SK-N-SH (cell line): ENCODE measurements at regions not wholly inside any gene's neighbourhood (a gene's known extent, or its start where the extent isn't known, plus 50 kb on each side); places are given as distances from the start of the nearest gene placed in this dataset.

Experiments
- CTCF ChIA-PET: fragments of 300-600, 350-600 bp; formaldehyde crosslinking; extraction: SDS; loops from one replicate; lab custom pipeline; 2021; lab: Yijun Ruan, JAX
- POLR2A ChIA-PET: fragments of 350-600 bp; sonication (Branson Sonifier 250); formaldehyde crosslinking; extraction: SDS; loops from one replicate; lab custom pipeline; 2020; ENCODE audit warnings: antibody characterized with exemption, inconsistent platforms; lab: Yijun Ruan, JAX
- DNase-seq: peaks from one replicate; pipeline ENCODE4 v3.0.0; 2012
- H2AFZ ChIP-seq: fragments of 200-600 bp; sonication (generic); 2 replicates; pipeline ENCODE4 v1.8.1; 2016; ENCODE audit warnings: antibody characterized with exemption, mild to moderate bottlenecking, low read depth
- H3F3A ChIP-seq: fragments of 200-600 bp; sonication (generic); replicated peaks from 2 replicates; pipeline ENCODE3; 2016; ENCODE audit warnings: antibody characterized with exemption, mild to moderate bottlenecking; ENCODE audit not compliant: insufficient read depth
- H3K27ac ChIP-seq, 2 experiments: fragments of 200-500 bp in 1 of 2; fragments of 200-600 bp in 1 of 2; sonication (Bioruptor generic) in 1 of 2; sonication (generic), shearing (Covaris generic) in 1 of 2; 2 replicates each; pipeline versions ENCODE4 v1.5.1 to v1.6.1; 2014 to 2016; ENCODE audit warnings: low read depth in 2 of 2, inconsistent platforms in 1 of 2, low read length in 1 of 2, mild to moderate bottlenecking in 1 of 2, mixed read lengths in 1 of 2
- H3K27me3 ChIP-seq: fragments of 200-600 bp; sonication (generic), shearing (Covaris generic); 2 replicates; pipeline ENCODE4 v1.6.1; 2016; ENCODE audit warnings: mixed run types; ENCODE audit not compliant: insufficient read depth
- H3K36me3 ChIP-seq, 2 experiments: fragments of 200-500 bp in 1 of 2; fragments of 200-600 bp in 1 of 2; sonication (Bioruptor generic) in 1 of 2; sonication (generic) in 1 of 2; replicated peaks in 1 of 2; 2 replicates each; pipeline versions ENCODE3 to v1.5.1; 2014 to 2016; ENCODE audit warnings: low read length in 1 of 2, mild to moderate bottlenecking in 1 of 2; ENCODE audit not compliant: insufficient read depth in 2 of 2, control insufficient read depth in 1 of 2
- H3K4me1 ChIP-seq, 2 experiments: fragments of 200-500 bp in 1 of 2; fragments of 200-600 bp in 1 of 2; sonication (Bioruptor generic) in 1 of 2; sonication (generic), shearing (Covaris generic) in 1 of 2; 2 replicates each; pipeline versions ENCODE4 v1.5.1 to v1.6.1; 2014 to 2016; ENCODE audit warnings: low read depth in 1 of 2, low read length in 1 of 2, mixed run types in 1 of 2; ENCODE audit not compliant: insufficient read depth in 2 of 2, control insufficient read depth in 1 of 2
- H3K4me2 ChIP-seq: fragments of 200-600 bp; sonication (generic), shearing (Covaris generic); 2 replicates; pipeline ENCODE4 v1.6.1; 2017; ENCODE audit warnings: mixed run types
- H3K4me3 ChIP-seq, 2 experiments: fragments of 200-500 bp in 1 of 2; fragments of 200-600 bp in 1 of 2; sonication (Bioruptor generic) in 1 of 2; sonication (generic), shearing (Covaris generic) in 1 of 2; 2 replicates each; pipeline versions ENCODE4 v1.5.1 to v1.8.1; 2014 to 2016; ENCODE audit warnings: low read depth in 2 of 2, inconsistent platforms in 1 of 2, low read length in 1 of 2, mild to moderate bottlenecking in 1 of 2, mixed read lengths in 1 of 2, moderate library complexity in 1 of 2
- H3K79me2 ChIP-seq: fragments of 200-600 bp; sonication (generic); 2 replicates; pipeline ENCODE4 v1.8.1; 2017; ENCODE audit warnings: mild to moderate bottlenecking; ENCODE audit not compliant: insufficient read depth
- H3K9ac ChIP-seq: fragments of 200-600 bp; sonication (generic); 2 replicates; pipeline ENCODE4 v1.6.1; 2017; ENCODE audit warnings: mixed run types
- H3K9me2 ChIP-seq: fragments of 200-600 bp; sonication (generic); 2 replicates; pipeline ENCODE4 v1.6.1; 2017; ENCODE audit warnings: mixed run types
- H3K9me3 ChIP-seq: fragments of 200-600 bp; sonication (generic); 2 replicates; pipeline ENCODE4 v1.6.1; 2017; ENCODE audit warnings: mixed run types, mild to moderate bottlenecking, moderate library complexity
- H4K20me1 ChIP-seq: fragments of 200-600 bp; sonication (generic); 2 replicates; pipeline ENCODE4 v1.6.1; 2017; ENCODE audit warnings: mild to moderate bottlenecking, mixed run types; ENCODE audit not compliant: insufficient read depth
- MEF2A ChIP-seq: IDR thresholded peaks from 2 replicates; pipeline ENCODE4 v1.4.0; 2012; ENCODE audit warnings: low read depth, borderline replicate concordance
- NRF1 ChIP-seq: IDR thresholded peaks from 2 replicates; pipeline ENCODE4 v1.6.1; 2012; ENCODE audit warnings: low read depth, mild to moderate bottlenecking, low read length
- RAD21 ChIP-seq: IDR thresholded peaks from 2 replicates; pipeline ENCODE4 v1.6.1; 2012; ENCODE audit warnings: mild to moderate bottlenecking, low read length
- RCOR1 ChIP-seq: fragments of 150-350 bp; IDR thresholded peaks from 2 replicates; pipeline ENCODE4 v1.6.1; 2017; ENCODE audit warnings: antibody characterized with exemption, low read length
- SIN3A ChIP-seq: IDR thresholded peaks from 2 replicates; pipeline ENCODE4 v1.6.1; 2012; ENCODE audit warnings: low read depth, mild to moderate bottlenecking, low read length, moderate library complexity, borderline replicate concordance
- SMC3 ChIP-seq: IDR thresholded peaks from 2 replicates; pipeline ENCODE4 v1.6.1; 2012; ENCODE audit warnings: low read depth, low read length, improper control_type of control experiment
- TAF1 ChIP-seq: IDR thresholded peaks from 2 replicates; pipeline ENCODE4 v1.6.1; 2012; ENCODE audit warnings: low read depth, mild to moderate bottlenecking, low read length, moderate library complexity, borderline replicate concordance
- TCF12 ChIP-seq: IDR thresholded peaks from 2 replicates; pipeline ENCODE4 v1.4.0; 2012
- WGBS: methylation state at CpG from one replicate; pipeline ENCODE4 v1.1.6; 2017; ENCODE audit warnings: low lambda C conversion rate; 5-methylcytosine and 5-hydroxymethylcytosine counted together
- TF ChIP-seq, protein P1 (sequence below): fragments of 200-600 bp; sonication (generic); IDR thresholded peaks from 2 replicates; pipeline ENCODE4 v1.6.1; 2017; ENCODE audit warnings: antibody characterized with exemption, mild to moderate bottlenecking, moderate library complexity
- TF ChIP-seq, protein P2 (sequence below): IDR thresholded peaks from 2 replicates; pipeline ENCODE4 v1.4.0; 2012; ENCODE audit warnings: low read depth
- TF ChIP-seq, protein P3 (sequence below): fragments of 150-350 bp; IDR thresholded peaks from 2 replicates; pipeline ENCODE4 v1.6.1; 2016; ENCODE audit warnings: mild to moderate bottlenecking, low read depth, low read length

DNA sequence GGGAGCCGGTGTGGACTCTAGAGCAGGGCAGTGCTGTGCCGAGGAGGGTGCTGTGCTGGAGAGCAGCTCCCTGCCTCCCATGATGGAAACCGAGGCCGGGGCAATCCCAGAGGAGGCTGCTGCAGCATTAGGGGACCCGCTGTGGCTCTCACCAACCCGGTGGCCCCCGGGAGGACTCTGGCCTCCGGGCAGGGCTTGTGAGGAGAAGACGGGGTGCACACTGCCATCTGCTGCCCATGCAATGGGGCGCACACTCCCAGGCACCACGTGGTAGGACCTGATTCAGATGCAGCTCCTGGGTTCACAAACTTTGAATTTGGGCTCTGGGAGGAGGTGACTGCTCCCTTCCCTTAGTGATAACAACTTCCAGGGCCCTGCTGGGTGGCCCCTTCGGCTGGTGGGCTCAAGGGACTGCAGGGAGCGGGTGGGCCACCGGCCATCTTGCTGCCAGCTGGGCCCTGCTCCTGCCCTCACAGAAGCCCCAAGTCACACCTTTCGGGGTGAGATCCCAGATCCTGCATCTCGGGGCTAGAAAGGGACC is 93.8 kb upstream of the FGF3 start:
- H3K9ac ChIP-seq: no peak overlapping the region
- H2AFZ ChIP-seq: no peak overlapping the region
- H3F3A ChIP-seq: no peaks in the 10 kb centered on the region
- no peak overlapping the region for H3K4me2 ChIP-seq
- ChIA-PET POLR2A (interaction anchor here (0.7 kb wide), 1 partner anchor 188 kb away, joined by 3 read pairs; no protein-coding TSS in a partner anchor), CTCF (interaction anchor here (0.6 to 17.3 kb wide), 31 partner anchors 9 to 312 kb away, joined by 3 to 249 read pairs (median 4); partner anchors contain the start of gene FGF3)
- H3K27me3 ChIP-seq: no peaks in the 10 kb centered on the region
- no peaks in the 10 kb centered on the region for H4K20me1 ChIP-seq
- no peaks in the 10 kb centered on the region for H3K36me3 ChIP-seq
- no peak overlapping the region for H3K4me3 ChIP-seq
- peaks cover 0 to 42% of the 10 kb centered on the region in 2 experiments; a peak in 1 of 4 replicates for H3K4me1 ChIP-seq
- no peak for TF ChIP-seq TCF12
- TF ChIP-seq, protein P1, sequence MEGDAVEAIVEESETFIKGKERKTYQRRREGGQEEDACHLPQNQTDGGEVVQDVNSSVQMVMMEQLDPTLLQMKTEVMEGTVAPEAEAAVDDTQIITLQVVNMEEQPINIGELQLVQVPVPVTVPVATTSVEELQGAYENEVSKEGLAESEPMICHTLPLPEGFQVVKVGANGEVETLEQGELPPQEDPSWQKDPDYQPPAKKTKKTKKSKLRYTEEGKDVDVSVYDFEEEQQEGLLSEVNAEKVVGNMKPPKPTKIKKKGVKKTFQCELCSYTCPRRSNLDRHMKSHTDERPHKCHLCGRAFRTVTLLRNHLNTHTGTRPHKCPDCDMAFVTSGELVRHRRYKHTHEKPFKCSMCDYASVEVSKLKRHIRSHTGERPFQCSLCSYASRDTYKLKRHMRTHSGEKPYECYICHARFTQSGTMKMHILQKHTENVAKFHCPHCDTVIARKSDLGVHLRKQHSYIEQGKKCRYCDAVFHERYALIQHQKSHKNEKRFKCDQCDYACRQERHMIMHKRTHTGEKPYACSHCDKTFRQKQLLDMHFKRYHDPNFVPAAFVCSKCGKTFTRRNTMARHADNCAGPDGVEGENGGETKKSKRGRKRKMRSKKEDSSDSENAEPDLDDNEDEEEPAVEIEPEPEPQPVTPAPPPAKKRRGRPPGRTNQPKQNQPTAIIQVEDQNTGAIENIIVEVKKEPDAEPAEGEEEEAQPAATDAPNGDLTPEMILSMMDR: peak; percentile 42
- TF ChIP-seq RAD21: peak; percentile 52
- peak; percentile 41; the same call in 1 of the 2 replicates for TF ChIP-seq SMC3
- no peak overlapping the region for H3K27ac ChIP-seq
- WGBS: 42% methylated on average over 11 of the region's 16 CpGs
- no peaks in the 10 kb centered on the region for H3K79me2 ChIP-seq
- H3K9me3 ChIP-seq: no peaks in the 10 kb centered on the region
- DNase-seq: peak; percentile 66
- H3K9me2 ChIP-seq: no peaks in the 10 kb centered on the region

DNA sequence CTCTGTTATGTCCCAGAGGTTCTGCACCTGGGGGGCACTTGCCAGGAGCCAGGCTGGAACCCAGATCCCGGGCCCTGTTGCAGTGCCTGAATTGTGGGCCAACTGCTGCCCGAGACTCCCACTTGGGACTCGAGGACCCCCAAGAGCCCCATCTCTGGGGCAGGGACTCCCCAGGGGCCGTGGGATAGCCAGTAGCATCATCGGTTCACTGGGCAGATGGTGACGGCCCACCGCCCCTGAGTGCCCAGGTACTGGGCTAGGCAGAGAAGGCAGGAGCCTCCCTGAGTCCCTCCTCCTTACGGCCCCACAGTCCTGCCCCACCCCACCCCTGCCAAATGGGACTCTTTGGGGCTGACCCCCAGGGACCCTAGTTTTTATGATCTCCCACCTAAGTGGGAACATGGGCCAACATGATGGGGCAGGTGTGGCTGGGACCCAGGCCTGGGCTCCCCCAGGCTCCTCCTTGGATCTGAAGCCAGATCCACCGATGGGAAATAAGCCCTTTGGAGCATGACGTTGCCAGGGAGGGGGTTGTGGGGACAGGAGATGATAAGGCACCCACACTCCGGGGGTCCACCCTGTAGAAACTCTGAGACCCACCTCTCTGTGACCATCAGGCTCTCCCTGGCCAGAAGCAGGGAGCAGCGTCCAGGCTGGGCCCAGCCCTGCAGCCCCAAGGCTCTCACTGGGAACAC is 94.5 kb upstream of the FGF3 start:
- no peak overlapping the region for H3K4me2 ChIP-seq
- 80% methylated on average over 2 of the region's 12 CpGs for WGBS
- no peak for DNase-seq
- H3K4me3 ChIP-seq: no peak overlapping the region
- H3F3A ChIP-seq: no peaks in the 10 kb centered on the region
- TF ChIP-seq SIN3A: no peak
- no peak for TF ChIP-seq RCOR1
- TF ChIP-seq TAF1: no peak
- TF ChIP-seq NRF1: no peak
- TF ChIP-seq, protein P2, sequence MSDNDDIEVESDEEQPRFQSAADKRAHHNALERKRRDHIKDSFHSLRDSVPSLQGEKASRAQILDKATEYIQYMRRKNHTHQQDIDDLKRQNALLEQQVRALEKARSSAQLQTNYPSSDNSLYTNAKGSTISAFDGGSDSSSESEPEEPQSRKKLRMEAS: no peak
- TF ChIP-seq SMC3: no peak
- TF ChIP-seq, protein P1: no peak
- TF ChIP-seq, protein P3, sequence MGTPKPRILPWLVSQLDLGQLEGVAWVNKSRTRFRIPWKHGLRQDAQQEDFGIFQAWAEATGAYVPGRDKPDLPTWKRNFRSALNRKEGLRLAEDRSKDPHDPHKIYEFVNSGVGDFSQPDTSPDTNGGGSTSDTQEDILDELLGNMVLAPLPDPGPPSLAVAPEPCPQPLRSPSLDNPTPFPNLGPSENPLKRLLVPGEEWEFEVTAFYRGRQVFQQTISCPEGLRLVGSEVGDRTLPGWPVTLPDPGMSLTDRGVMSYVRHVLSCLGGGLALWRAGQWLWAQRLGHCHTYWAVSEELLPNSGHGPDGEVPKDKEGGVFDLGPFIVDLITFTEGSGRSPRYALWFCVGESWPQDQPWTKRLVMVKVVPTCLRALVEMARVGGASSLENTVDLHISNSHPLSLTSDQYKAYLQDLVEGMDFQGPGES: no peak
- no peak for TF ChIP-seq MEF2A
- H3K27me3 ChIP-seq: no peaks in the 10 kb centered on the region
- CTCF ChIA-PET: interaction anchor here (0.6 to 17.3 kb wide), 28 partner anchors 10 to 312 kb away, joined by 3 to 249 read pairs (median 4); no protein-coding TSS in a partner anchor
- H3K9ac ChIP-seq: no peak overlapping the region
- peaks cover 0 to 40% of the 10 kb centered on the region in 2 experiments; a peak in 1 of 4 replicates for H3K4me1 ChIP-seq
- H3K27ac ChIP-seq: no peak overlapping the region
- H3K9me2 ChIP-seq: no peaks in the 10 kb centered on the region
- H2AFZ ChIP-seq: no peak overlapping the region
- POLR2A ChIA-PET: no interaction called here
- no peaks in the 10 kb centered on the region for H3K36me3 ChIP-seq
- no peaks in the 10 kb centered on the region for H4K20me1 ChIP-seq
- H3K79me2 ChIP-seq: no peaks in the 10 kb centered on the region
- no peaks in the 10 kb centered on the region for H3K9me3 ChIP-seq
